Epidermal melanocyte (primary cell): ENCODE measurements at regions not wholly inside any gene's neighbourhood (a gene's known extent, or its start where the extent isn't known, plus 50 kb on each side); places are given as distances from the start of the nearest gene placed in this dataset.

ENCODE experiments used
- DNase-seq: peaks from one replicate; pipeline ENCODE4 v3.0.0; 2011; ENCODE audit warnings: low spot score; ENCODE audit not compliant: insufficient read length

DNA sequence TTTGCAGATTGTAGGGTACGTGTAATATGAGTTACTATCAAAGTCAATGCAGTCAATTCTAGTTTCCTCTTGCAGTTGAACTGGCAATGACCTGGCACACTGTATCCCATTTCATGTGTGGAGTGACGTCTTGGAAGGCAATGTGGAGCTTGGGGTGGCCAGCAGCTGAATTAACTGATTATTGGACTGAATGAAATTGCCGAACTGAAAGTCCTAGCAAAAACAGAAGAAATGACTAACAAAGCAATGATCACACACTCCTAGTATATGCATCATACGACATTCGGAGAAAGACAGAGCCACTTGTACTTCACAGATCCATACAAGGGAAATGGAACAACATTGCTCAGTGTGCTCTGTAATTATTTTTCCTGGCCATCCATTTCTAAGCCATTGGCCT lies 259.1 kb upstream of the DAPK1 start:
- DNase-seq: no peak

DNA sequence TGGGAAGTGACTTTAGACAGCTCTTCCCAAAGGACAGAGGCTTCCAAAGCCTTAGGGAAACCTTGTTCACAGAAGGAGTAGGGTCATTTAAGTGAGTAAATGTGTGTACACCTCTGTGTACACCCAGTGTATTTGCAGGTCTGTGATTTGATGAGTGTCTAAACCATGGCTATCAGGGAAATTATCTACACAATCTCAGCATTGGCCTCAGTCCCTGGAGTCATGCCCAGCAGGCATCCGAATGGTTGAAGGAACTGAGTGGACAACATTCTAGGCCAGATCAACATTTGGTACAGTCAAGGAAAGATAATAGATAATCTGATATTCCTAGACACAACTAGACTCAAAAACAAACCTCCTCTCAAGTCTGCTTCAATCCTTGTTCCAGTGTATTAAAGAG lies 258.4 kb upstream of the DAPK1 start:
- DNase-seq: no peak

DNA sequence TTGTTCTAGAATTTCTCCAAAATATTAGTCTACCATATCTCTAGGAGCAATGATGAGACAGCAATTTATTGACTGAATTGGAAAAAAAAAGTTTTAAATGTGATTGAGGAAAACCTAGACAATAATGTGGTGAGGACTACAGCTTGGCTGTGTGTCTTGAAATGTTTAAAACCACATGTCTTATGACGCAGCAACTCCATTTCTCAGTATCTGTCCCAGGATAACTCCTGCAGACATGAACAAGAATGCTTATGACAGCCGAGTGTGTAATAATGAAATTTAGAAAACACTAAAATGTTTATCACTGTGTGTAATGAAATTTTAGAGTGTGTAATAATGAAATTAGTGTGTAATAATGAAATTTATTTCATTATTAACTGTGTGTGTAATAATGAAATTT lies 254.1 kb upstream of the DAPK1 start:
- no peak for DNase-seq

DNA sequence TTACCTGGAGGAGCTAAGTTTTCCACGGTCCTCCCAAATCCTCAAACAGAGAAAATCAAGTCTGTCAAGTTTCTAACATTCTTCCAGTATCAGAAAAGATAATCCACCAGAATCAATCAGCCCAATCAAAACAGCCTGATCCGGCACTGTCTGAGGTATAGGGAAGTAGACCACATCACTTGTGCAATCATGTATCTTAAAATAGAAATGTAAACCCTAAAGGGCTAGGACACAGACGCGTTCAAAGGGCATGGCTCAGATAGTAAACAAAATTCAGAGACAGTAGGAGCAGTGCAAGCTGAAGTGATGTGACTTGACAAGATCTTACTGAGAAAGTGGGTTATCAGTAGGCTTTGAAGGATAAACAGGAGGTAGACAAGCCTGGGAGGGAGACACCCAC lies 252.4 kb upstream of the DAPK1 start:
- DNase-seq: no peak

DNA sequence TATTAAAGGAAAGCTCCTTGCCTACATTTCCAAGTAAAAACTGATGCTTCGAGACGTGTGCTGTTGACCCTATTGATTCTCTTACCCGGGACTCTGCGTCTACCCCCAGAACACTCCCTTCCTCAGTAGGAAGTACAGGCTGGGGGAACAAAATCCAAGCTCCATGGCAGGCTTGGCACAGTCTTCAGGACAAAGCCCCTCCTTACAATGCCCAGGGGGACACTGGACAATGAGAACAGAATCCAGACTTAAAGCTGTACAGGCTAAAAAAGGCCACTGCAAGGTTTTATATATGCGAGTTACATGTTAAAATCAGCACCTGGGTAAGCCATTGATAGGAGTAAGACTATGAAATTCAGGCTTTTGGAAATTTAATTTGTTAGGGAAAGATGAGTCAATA lies 250.6 kb upstream of the DAPK1 start:
- no peak for DNase-seq

DNA sequence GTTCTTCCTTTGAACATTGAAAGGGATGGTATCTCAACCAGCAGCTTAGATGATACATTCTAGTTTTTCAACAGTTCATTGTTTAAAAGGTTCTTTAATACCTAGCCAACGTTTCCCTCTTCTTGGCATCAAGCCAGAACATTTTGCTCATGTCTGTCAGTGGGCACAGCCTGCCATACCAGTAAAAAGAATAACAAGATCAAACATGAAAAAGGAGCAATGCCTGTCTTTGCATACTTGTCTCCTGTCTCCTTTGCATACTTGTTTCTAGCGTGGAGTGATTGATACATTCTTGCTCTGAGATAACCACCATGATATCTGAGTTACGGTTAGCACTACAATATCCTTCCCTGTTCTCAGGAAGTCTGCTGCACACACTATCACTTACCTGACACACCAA lies 248.6 kb upstream of the DAPK1 start:
- no peak for DNase-seq

DNA sequence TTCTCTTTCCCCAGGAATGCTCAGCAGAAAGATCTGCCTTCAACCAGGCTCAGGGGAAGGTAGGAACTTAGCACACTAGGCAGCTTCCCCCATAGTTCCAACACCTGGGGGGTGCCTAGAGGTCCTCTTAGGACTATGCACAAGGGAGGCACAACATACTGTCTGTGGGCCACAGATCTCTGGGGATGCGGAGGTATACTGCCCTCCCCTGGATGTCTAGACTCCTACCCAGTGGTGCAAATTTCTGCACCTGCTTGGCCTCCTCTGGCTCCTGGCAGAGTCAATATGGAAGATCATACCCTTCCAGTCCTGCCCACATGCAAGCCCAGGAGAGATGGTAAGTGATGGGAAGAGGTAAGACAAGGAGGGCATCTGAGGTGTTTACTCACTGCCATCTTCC lies 247.5 kb upstream of the DAPK1 start:
- no peak for DNase-seq

DNA sequence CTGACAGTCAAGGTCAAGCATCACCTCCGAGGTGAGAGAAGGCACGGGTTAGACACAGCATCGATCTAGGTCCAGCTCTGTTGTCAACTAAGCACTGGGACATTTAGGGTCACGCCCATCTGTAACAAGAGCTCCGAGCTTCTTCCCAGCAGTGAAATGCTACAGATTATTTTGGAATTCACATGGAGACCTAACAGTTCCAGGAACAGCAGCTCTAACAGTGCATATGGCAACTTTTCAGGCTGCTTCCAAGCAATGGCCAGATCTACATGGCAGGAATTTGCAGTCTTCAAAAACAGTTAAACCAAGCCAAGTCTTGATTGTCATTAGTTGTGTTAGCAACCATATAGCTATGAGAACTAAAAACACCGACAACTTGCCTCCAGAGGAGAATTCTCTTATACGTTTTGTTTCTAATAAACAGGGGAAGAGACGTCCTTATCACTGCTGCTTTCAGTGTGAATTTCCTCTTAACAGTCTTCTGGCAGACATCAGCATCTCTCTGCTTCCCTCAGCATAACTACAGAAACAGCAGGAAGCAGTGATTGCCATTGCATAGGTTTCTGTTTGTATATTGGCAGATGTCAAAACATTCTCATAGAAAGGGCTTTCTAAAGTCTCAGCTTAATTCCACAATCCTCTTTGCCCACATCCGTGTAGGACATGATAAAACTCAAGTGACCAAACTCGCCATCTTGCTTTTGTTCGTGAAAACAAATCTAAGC lies 242.1 kb upstream of the DAPK1 start:
- DNase-seq: no peak

DNA sequence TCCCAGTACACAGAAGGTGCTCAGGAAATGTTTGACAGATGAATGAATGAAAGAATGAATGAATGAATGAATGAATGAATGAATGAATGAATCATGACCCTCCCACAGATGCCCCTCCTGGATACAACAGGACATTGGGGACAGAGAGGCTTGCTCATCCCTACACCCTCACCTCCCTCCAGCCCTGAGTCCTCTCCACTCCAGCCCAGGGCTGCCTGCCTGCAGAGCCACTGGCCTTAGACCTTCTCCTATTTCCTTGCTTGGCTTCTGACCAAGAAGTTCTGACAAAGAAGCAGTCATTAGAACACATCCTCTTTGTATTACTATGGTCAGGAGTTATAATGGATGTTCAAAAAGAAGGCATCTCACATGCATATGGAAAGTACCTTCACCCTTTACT lies 240.7 kb upstream of the DAPK1 start:
- DNase-seq: peak; percentile 71

DNA sequence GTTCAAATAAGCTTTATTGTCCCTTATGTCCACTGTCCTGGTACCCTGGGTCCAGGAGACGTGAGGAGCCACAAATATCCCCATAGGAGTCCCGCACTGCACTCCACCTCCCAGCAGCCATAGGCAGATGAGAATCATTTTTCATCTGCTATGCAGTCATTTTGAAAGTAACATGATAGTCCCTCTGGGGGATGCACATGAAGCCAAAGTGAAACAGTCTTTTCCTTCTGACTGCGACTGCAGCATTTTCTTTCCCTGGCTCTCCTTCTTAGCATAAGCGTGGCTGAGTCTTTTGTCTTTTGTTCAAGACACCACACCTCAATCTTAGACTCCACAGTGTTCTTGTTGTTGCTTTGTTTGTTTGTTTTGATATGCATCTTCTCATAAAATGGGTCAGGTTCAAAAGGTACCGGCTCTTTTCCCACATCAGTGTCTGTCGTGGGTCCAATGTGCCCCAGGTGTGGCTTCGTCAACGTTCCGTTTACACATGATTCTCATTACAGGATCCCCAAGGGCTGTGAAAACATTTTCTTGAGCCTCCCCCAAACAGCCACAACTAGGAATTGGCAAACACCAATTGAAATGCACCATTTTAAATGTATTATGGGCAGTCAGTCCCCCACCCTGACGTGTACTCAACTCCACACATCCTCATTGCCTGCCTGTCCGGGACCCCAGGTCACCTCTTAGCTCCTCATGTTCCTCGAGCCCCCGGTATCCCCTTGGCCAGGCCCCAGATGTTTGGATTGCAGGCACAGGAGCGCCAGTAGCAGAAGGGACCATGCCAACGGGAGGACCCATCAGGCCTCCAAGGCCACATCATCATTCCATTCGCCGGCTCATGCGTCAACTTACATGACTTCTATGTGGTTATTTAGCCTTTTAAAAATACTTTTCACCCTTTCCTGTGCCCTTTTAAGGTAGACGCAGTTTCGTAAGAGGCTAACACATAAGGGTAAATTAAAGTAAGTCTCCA lies 237.8 kb upstream of the DAPK1 start:
- no peak for DNase-seq

DNA sequence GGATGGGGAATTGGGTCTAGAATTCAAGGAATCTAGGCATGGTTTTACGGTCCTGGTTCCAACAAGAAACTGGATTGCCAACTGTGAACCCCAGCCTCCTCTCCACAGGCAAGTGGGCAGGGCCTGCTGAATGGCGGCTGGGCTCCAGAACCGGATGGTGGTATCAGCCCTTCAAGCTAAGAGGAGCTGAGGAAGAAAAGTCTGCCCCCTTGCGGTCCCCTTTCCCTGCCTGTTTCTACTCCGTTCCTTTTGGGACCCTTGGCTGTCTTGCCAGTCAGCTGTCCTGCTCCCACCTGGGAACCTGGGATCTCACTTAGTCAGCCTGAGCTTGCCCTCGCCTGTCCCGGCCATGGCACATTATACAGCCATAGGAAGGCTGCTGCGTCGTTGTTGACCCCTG lies 234.4 kb upstream of the DAPK1 start:
- no peak for DNase-seq

DNA sequence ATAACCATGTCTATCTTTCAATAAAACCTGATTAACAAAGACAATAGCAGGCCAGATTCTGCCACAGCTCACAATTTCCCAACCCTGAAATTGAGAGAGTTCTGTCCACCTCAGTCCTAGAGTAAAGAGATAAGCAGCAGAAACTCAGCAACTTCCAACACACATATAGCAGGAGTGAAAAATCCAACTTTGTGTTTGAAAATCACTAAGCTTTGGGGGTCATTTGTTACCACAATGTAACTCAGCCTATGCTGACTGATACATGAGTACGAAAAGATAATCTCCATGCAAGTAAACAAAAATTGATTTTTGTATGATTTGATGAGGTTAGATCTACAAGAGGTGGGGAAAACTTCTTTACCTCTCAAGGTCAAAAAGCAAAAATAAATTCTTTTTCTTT lies 231.0 kb upstream of the DAPK1 start:
- no peak for DNase-seq

DNA sequence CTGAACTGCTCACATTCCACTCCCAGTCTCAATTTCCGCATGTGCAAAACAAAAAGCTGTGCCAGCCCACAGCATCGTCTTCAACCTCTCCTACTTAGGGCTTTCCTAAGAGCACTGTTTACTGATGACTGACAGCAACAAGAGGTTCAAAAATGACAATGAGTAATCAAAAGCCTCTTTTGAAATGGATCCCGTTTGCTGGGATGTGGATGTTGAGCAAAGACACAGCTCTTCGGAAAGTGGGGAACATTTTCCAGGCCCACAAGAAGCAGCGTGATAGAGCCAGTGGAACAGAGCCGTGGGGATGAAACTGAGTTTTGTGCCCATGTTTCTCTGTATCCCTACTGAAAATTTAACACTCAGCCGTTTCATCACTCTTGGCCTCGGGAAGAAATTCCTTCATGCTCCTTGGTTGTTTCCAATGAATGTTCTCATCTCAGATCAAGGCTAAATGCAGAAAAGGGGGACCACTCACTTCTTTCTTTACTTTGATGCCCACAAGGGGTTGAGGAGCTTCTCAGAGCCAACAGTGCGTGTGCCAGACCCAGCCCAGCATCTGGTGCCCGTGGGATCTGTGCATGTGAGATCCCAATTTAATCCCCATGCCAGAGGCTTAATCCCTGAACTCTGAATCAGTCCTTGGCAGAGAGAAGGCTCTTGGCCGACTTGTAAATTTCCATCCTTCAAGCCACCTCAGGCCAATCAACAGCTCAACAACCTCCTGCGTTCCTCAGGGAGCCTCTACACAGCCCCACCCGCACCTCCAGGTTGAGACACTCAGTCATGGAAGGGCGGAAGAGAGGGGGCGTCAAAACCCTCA lies 230.2 kb upstream of the DAPK1 start:
- DNase-seq: no peak

DNA sequence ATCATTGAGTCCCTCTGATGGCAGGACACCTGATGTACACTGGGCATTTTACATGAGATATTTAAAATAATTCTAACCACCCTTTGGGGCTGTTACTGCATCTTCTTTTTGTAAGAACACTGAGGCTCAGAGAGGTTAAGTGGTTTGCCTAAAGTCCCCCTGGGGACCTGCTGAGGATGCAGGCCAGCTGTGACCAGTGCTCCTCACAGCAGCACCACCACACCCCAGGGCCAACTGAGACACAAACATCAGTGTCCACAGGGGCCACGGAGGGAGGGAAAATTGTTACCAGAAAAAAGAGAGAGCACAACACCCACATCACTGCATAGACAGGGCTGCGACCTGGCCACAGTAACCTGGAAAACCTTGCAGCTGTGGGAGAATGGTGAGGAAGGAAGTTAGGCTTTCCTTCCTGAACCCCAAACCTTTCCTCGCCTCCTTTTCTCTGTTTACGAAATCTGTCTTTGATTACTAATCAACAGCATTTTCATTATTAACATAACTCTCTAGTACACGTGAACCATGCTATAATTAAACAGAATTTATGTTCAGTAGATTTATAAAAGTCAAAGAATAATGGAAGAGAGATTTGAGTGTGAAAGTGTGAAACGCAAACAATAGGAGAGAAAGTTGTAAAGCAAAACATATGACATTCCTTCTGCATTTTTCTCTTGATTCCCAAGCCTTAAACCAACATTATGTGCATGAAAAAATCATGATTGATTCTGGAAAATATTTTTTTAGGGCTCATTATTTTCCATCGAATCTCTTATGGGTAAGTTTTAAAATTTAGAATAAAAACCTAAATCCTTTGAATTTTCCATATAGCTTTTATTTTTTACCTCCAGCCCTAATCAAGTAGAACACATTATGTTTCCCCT lies 228.1 kb upstream of the DAPK1 start:
- DNase-seq: no peak

DNA sequence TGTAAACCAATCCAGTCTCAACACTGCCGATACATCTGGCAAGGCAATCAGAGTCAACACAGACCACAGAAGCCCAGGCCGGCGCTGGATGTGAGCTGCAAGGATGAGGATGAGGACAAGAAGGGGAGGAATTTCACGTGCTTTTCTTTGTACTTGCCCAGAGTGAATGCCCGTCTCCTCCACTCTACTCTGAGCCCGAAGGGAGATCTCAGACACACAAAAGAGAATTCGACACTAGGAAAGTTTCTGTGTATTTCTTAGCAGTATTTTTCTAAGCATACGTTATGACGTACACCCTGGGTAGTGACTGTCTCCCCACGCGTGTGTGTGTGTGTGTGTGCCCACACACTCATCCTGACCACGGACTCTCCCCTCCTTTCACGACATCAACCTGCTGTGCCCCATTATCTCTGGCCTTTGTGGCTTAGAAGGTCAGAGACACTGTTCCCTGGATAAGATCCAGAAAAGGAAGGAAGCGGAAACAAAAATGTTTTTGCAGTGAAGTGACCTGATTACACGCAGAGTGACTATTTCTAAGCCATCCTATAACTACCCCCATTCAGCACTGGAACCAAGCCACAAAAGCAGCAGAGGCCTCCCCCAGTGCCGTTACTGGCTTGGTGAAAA lies 227.3 kb upstream of the DAPK1 start:
- DNase-seq: no peak

DNA sequence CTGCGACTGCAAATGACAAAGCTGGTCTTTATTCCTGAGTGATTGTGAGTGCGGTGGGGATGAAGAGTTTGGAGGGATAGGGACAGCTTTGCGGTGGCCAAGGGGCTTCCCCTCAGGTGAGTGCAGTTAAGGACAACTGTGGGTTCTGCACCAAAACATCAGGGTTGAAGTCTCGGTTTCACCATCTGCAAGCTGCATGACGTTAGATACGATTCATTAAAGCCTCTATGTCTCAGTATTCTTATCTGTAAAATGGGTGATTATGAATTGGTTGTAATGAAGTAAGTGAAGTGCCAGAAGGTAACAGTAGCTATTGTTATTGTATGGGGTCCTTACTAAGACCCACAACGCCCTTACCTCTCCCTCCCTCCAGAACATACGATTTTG lies 226.8 kb upstream of the DAPK1 start:
- DNase-seq: no peak

DNA sequence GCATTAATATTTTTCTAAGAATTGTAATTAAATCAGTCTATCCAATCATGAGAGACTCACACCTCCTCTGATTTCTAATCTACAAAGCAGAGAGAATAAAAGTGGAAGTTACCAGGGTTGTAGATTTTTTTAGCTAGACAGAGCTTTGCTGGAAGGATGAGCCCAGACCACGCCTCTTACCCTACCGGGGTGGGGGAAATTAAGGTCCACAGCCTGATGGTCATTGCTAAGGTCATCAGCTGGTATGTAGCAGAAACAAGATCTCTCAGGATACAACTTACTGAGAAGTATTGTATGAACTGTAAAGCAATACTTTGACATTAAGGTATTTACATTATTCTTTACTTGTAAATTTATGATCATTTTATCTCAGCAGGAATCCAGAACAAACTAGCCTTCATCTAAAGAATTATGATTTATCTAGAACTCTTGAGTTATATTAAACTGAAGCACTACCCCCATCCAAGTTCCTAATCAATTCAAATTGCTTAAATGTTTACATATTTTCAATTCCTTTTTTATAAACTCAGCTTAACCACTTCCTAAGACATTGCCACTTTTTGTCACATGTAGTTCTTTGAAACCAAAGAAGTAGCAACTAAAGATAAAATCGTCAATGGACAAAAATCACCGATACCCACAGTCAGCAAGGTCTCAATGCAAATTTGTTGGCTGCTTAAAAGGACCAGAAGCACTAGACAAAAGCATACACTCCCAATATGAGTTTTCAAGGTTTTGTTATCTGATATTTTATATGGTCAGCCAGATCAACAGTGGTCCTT lies 225.8 kb upstream of the DAPK1 start:
- no peak for DNase-seq

DNA sequence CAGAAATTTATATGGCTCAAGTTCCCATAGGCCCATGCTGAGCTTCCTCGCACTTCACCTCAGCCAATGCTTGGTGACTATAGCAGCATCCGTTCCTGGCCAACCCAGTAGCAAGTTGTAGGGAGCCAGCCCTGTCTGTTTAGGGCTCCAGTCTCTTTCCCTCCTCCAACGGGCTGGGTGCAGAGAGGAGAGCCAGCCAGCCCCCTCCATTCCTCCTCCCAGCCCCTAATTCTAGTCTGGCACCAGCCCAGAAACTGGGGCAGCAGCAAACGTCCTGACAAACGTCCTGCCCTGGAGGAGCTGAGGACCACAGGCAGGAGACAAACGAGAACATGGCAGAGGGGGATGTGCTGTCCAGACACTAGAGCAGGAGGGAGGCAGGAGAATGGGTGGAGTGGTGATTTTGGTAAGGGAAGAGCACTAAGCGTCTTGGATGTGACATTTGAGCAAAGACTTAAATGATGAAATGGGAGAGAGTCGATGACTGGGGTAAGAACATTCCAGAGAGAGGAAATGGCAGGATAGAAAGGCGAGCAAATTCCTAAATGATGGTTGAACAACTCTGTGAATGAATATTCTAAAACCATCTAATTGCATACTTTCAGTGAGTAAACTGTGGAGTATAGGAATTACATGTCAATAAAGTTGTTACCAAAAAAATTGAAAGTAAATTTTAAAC lies 222.5 kb upstream of the DAPK1 start:
- no peak for DNase-seq

DNA sequence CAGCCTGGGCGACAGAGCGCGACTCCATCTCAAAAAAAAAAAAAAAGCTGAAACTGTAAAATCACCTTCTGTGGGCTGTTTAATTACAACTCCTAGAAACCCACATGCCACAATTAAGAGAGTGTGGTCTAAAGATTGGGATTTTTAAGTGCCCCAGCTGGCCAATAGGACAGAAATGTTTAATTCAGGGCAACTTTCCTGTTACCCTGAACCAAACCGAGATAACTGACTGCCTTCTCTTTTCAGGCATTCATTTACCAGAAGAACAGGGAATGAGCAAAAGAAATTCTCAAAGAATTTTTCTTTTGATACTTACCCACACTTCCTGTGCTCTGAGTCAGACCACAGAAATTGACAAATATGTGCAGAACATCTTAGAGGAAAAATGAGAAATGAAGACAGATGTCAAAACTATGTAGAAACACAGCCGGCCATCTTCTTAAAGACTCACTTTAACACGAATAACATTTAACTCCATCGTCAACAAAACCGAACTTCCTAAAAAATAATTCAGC lies 221.3 kb upstream of the DAPK1 start:
- peak; percentile 54 for DNase-seq
